ACC112 (cell line): ENCODE measurements at regions not wholly inside any gene's neighbourhood (a gene's known extent, or its start where the extent isn't known, plus 50 kb on each side); places are given as distances from the start of the nearest gene placed in this dataset.
A peak's percentile ranks its signal among the peaks of the same experiment; 100 is the strongest.

ENCODE experiments used
- H2AFZ ChIP-seq: fragments of 200-600 bp; sonication (generic); one replicate; pipeline ENCODE4 v1.6.0; 2017; ENCODE audit warnings: antibody characterized with exemption, low read length; ENCODE audit not compliant: unreplicated experiment
- H3K27ac ChIP-seq: fragments of 200-600 bp; sonication (generic); 2 replicates; pipeline ENCODE4 v1.5.1; 2014; ENCODE audit warnings: low read depth, mild to moderate bottlenecking, antibody characterized with exemption, low read length, moderate library complexity
- H3K27me3 ChIP-seq: fragments of 200-600 bp; sonication (generic); 2 replicates; pipeline ENCODE4 v1.6.1; 2014; ENCODE audit warnings: mild to moderate bottlenecking, antibody characterized with exemption, low read length, moderate library complexity, mixed read lengths; ENCODE audit not compliant: insufficient read depth
- H3K36me3 ChIP-seq: fragments of 200-600 bp; sonication (generic); 2 replicates; pipeline ENCODE4 v1.6.1; 2016; ENCODE audit warnings: mild to moderate bottlenecking, antibody characterized with exemption, low read length, moderate library complexity, mixed read lengths; ENCODE audit not compliant: insufficient read depth
- H3K4me1 ChIP-seq: fragments of 200-600 bp; sonication (generic); one replicate; pipeline ENCODE4 v1.6.1; 2016; ENCODE audit warnings: low read length, mixed read lengths; ENCODE audit not compliant: insufficient read depth, unreplicated experiment, control insufficient read depth
- H3K4me3 ChIP-seq: fragments of 200-600 bp; sonication (generic); 2 replicates; pipeline ENCODE4 v1.5.1; 2014; ENCODE audit warnings: mild to moderate bottlenecking, low read depth, low read length
- H3K79me2 ChIP-seq: fragments of 200-600 bp; sonication (generic); one replicate; pipeline ENCODE4 v1.6.0; 2016; ENCODE audit warnings: low read length; ENCODE audit not compliant: control insufficient read depth, unreplicated experiment, insufficient read depth

- no peaks in the 10 kb centered on the region for H3K36me3 ChIP-seq
- H3K27me3 ChIP-seq, result no peaks in the 10 kb centered on the region
- H3K4me3 ChIP-seq, result no peak overlapping the region
- peaks cover 8% of the 10 kb centered on the region for H3K4me1 ChIP-seq
- H3K79me2 ChIP-seq, result no peaks in the 10 kb centered on the region
- H2AFZ ChIP-seq, result no peak overlapping the region
- H3K27ac ChIP-seq, result no peak overlapping the region
Measured at GRCh38 chr1:219774386-219774785, 154.0 kb downstream of the SLC30A10 start.

- Histone ChIP-seq H3K4me3 (peak overlapping the region; percentile 49; the same call in 1 of the 2 replicates), H3K4me1 (peaks cover 8% of the 10 kb centered on the region), H3K36me3 (no peaks in the 10 kb centered on the region), H2AFZ (no peak overlapping the region), H3K27me3 (no peaks in the 10 kb centered on the region), H3K79me2 (no peaks in the 10 kb centered on the region), H3K27ac (no peak overlapping the region)
Measured at GRCh38 chr1:219773775-219774174, 154.6 kb downstream of the SLC30A10 start.

GRCh38 chr1:219773110-219773509, 155.2 kb downstream of the SLC30A10 start:
- Histone ChIP-seq H3K4me1 (peaks cover 8% of the 10 kb centered on the region), H3K27me3 (no peaks in the 10 kb centered on the region), H3K27ac (no peak overlapping the region), H3K36me3 (no peaks in the 10 kb centered on the region), H3K79me2 (no peaks in the 10 kb centered on the region), H3K4me3 (no peak overlapping the region), H2AFZ (no peak overlapping the region)

- Histone ChIP-seq H2AFZ (no peak overlapping the region), H3K4me3 (no peak overlapping the region), H3K79me2 (no peaks in the 10 kb centered on the region), H3K27ac (no peak overlapping the region), H3K36me3 (no peaks in the 10 kb centered on the region), H3K27me3 (no peaks in the 10 kb centered on the region), H3K4me1 (peaks cover 8% of the 10 kb centered on the region)
Measured at GRCh38 chr1:219772265-219773036, 155.9 kb downstream of the SLC30A10 start.

GRCh38 chr1:219771080-219771479, 157.3 kb downstream of the SLC30A10 start:
- Histone ChIP-seq H3K4me3 (no peak overlapping the region), H2AFZ (no peak overlapping the region), H3K27ac (peak overlapping the region; percentile 44; the same call in 1 of the 2 replicates)

GRCh38 chr1:219763321-219763720, 150.4 kb upstream of the ZC3H11B start:
- no peaks in the 10 kb centered on the region for H3K4me1 ChIP-seq
- H3K79me2 ChIP-seq, result no peaks in the 10 kb centered on the region
- H3K27me3 ChIP-seq, result peaks cover 4% of the 10 kb centered on the region; the same call in 1 of the 2 replicates
- no peak overlapping the region for H3K4me3 ChIP-seq
- H3K27ac ChIP-seq, result no peak overlapping the region
- no peaks in the 10 kb centered on the region for H3K36me3 ChIP-seq
- H2AFZ ChIP-seq, result no peak overlapping the region

More at GRCh38 chr1:219771080-219771479, 157.3 kb downstream of the SLC30A10 start:
- peaks cover 8% of the 10 kb centered on the region for H3K4me1 ChIP-seq
- H3K79me2 ChIP-seq, result no peaks in the 10 kb centered on the region
- H3K36me3 ChIP-seq, result no peaks in the 10 kb centered on the region
- no peaks in the 10 kb centered on the region for H3K27me3 ChIP-seq

GRCh38 chr1:219761208-219761860, 148.4 kb upstream of the ZC3H11B start:
- Histone ChIP-seq H2AFZ (no peak overlapping the region), H3K36me3 (no peaks in the 10 kb centered on the region), H3K27ac (no peak overlapping the region), H3K4me3 (no peak overlapping the region), H3K4me1 (no peaks in the 10 kb centered on the region), H3K79me2 (no peaks in the 10 kb centered on the region), H3K27me3 (peaks cover 4% of the 10 kb centered on the region; the same call in 1 of the 2 replicates)

- Histone ChIP-seq H3K79me2 (no peaks in the 10 kb centered on the region), H3K36me3 (no peaks in the 10 kb centered on the region), H3K4me1 (no peaks in the 10 kb centered on the region), H2AFZ (no peak overlapping the region), H3K4me3 (no peak overlapping the region), H3K27me3 (peaks cover 4% of the 10 kb centered on the region; the same call in 1 of the 2 replicates), H3K27ac (no peak overlapping the region)
Measured at GRCh38 chr1:219759095-219759494, 146.2 kb upstream of the ZC3H11B start.

GRCh38 chr1:219757890-219758289, 145.0 kb upstream of the ZC3H11B start:
- Histone ChIP-seq H3K27me3 (peaks cover 4% of the 10 kb centered on the region; the same call in 1 of the 2 replicates), H2AFZ (no peak overlapping the region), H3K79me2 (no peaks in the 10 kb centered on the region)

GRCh38 chr1:219755234-219755633, 142.3 kb upstream of the ZC3H11B start:
- Histone ChIP-seq H2AFZ (no peak overlapping the region), H3K27me3 (peaks cover 4% of the 10 kb centered on the region; the same call in 1 of the 2 replicates), H3K4me1 (no peaks in the 10 kb centered on the region), H3K4me3 (no peak overlapping the region), H3K79me2 (no peaks in the 10 kb centered on the region), H3K36me3 (no peaks in the 10 kb centered on the region), H3K27ac (no peak overlapping the region)

More at GRCh38 chr1:219757890-219758289, 145.0 kb upstream of the ZC3H11B start:
- Histone ChIP-seq H3K4me1 (no peaks in the 10 kb centered on the region), H3K4me3 (no peak overlapping the region), H3K27ac (no peak overlapping the region), H3K36me3 (no peaks in the 10 kb centered on the region)
